ENCODE measurements at regions not wholly inside any gene's neighbourhood (a gene's known extent, or its start where the extent isn't known, plus 50 kb on each side); places are given as distances from the start of the nearest gene placed in this dataset.

DNA sequence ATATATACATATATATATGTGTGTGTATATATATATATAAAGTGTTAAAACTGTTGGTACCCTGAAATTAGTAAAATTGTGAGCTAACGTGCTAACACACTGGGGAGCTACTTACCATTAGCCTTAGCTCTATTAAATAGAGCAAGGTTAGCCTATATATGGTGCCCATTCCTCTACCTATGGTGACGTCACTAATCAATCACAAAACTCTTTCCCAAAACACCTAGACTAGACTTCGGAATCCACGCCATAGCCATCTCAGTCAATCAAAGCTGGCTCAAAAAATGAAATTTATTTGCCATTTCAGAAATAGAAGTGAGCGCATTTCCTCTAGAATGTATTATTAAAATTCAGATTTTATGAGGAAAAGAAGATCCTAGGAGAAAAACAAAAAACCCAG is 229.0 kb upstream of the TENM3 start:
- no peak overlapping the region for H3K4me3 ChIP-seq (ENCODE audit: low read depth, low read length)
- DNase-seq (ENCODE audit: low read depth): no peak
- TF ChIP-seq, protein P1, sequence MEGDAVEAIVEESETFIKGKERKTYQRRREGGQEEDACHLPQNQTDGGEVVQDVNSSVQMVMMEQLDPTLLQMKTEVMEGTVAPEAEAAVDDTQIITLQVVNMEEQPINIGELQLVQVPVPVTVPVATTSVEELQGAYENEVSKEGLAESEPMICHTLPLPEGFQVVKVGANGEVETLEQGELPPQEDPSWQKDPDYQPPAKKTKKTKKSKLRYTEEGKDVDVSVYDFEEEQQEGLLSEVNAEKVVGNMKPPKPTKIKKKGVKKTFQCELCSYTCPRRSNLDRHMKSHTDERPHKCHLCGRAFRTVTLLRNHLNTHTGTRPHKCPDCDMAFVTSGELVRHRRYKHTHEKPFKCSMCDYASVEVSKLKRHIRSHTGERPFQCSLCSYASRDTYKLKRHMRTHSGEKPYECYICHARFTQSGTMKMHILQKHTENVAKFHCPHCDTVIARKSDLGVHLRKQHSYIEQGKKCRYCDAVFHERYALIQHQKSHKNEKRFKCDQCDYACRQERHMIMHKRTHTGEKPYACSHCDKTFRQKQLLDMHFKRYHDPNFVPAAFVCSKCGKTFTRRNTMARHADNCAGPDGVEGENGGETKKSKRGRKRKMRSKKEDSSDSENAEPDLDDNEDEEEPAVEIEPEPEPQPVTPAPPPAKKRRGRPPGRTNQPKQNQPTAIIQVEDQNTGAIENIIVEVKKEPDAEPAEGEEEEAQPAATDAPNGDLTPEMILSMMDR (conservative IDR thresholded peaks at IDR 0.05; ENCODE audit: low read depth, low read length): no peak

DNA sequence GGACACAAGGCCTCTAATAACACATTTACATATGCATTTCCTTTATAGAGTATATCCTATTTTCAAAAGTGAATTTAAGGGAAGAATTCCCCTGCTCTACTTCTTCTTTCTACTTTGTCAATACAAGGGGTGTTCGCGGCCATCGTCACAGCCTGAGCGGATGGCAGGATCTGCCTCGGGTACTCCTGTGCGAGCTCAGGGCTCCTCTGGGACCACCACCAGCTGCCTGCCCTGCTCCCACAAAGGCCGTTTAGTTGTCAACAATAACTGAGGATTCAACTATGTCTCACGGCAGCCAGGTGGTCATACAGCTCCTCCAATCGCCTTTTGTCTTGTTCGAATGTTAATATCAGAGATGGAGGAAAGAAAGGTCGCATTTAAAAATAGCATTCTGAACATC is 228.2 kb upstream of the TENM3 start:
- TF ChIP-seq, protein P1 (conservative IDR thresholded peaks at IDR 0.05; ENCODE audit: low read depth, low read length): no peak
- no peak overlapping the region for H3K4me3 ChIP-seq (ENCODE audit: low read depth, low read length)
- DNase-seq (ENCODE audit: low read depth): no peak

DNA sequence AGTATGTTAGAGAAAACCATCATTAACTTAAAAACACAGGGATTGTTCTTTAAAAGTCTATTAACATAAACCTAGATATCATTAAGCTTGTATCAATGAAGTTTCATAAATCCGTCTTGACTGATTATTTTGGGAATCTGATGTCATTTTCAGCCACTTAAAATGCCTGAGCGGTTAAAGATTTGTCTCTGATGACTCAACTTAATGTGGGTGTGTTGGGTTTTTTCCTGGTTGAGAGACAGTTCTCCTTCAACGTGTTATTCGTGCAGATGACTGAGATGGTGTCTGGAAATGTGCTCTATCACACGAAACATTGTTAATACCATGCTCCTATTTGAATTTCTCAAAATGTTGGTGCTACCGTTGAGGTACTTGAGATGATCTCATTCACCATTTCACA is 227.3 kb upstream of the TENM3 start:
- TF ChIP-seq, protein P1 (conservative IDR thresholded peaks at IDR 0.05; ENCODE audit: low read depth, low read length): no peak
- DNase-seq (ENCODE audit: low read depth): no peak
- no peak overlapping the region for H3K4me3 ChIP-seq (ENCODE audit: low read depth, low read length)

DNA sequence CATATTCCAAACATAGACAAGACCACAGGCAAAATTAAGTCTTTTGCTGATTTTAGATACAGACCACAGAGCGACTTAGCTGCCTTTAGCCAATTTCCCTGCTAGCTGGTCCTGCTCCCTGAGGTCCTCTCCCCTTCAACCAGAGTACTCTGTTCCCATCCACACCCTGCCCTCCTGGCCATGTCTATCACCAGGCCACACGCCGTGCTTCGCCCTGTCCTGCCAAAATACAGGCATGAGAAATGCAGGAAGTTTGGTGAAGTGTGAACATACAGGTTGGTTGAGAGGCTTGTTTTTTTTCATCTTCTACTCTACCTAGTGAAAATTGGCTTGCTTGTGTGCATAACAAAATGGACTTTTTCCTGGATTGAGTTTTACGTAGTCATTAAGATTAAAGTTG is 226.2 kb upstream of the TENM3 start:
- DNase-seq (ENCODE audit: low read depth): no peak
- TF ChIP-seq, protein P1 (conservative IDR thresholded peaks at IDR 0.05; ENCODE audit: low read depth, low read length): no peak
- no peak overlapping the region for H3K4me3 ChIP-seq (ENCODE audit: low read depth, low read length)

DNA sequence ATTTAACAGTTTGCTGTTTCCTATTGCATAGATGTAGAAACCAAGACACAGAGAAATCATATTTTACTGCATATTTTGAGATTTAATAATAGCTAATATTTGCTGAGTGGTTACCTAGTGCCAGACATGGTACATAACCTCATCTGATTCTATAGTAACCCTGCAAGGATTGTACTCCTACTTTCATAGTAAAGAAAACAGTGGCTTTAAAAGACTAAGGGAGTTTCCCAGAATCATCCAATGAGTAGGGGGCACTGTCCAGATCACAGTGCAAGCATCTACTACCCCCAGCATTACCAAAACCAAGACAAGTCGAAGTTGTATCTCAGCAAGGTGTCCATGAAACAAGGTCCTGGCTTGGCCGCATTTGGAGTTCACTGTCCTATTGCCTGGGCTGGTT is 224.5 kb upstream of the TENM3 start:
- DNase-seq (ENCODE audit: low read depth): no peak
- no peak overlapping the region for H3K4me3 ChIP-seq (ENCODE audit: low read depth, low read length)
- TF ChIP-seq, protein P1 (conservative IDR thresholded peaks at IDR 0.05; ENCODE audit: low read depth, low read length): no peak

DNA sequence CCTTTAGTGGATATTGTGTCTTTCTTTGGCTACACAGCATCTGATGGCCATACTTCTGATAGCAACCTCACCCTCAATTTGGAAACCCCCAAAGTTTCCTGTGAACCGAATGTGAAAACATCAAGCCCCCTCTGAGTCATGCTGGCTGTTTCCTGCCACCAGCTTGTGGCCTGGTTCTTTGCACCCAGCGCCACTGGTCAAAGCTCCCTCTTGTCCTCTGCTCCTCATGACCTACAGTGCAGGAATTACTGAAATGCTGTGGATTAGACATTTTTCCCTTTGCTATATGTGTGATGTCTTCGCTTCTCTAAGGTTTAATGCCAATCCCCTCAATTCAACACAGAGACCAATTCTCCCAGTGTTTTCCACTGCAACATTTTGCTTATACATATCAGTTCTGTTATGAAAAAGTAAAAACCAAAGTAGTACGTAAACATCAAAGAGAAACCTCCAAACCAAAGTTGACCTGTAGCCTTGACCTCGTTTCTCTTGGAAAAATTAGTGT is 224.0 kb upstream of the TENM3 start:
- TF ChIP-seq, protein P1 (conservative IDR thresholded peaks at IDR 0.05; ENCODE audit: low read depth, low read length): no peak
- no peak for DNase-seq (ENCODE audit: low read depth)

DNA sequence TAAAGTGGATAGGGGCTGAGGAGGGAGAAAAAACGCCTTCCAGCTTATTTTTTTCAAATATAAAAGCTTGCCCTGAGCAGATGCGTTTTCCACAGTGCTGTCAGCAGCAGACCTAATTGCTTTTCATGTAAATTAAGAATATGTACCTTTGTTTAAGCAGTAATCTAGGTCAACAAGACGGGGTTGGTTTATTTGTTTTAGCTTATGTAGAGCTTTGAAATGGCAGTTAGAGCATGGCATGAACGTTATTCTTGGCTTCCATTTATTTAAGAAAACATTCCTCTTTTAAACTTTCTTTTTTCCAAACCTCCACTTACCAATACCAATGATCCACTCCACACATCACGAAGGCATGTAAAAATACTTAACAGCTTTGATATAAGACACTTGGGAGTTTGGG is 220.3 kb upstream of the TENM3 start:
- DNase-seq (ENCODE audit: low read depth): no peak
- TF ChIP-seq, protein P1 (conservative IDR thresholded peaks at IDR 0.05; ENCODE audit: low read depth, low read length): no peak
- H3K4me3 ChIP-seq (ENCODE audit: low read depth, low read length): no peak overlapping the region

More for the DNA sequence above, 224.0 kb upstream of the TENM3 start:
- H3K4me3 ChIP-seq (ENCODE audit: low read depth, low read length): no peak overlapping the region

Measured in epithelial cell of proximal tubule (primary cell).